ENCODE measurements at regions not wholly inside any gene's neighbourhood (a gene's known extent, or its start where the extent isn't known, plus 50 kb on each side); places are given as distances from the start of the nearest gene placed in this dataset.

- H3K27me3 ChIP-seq (ENCODE audit: insufficient read depth, insufficient read length) = no peaks in the 10 kb centered on the region
- H3K4me1 ChIP-seq (ENCODE audit: insufficient read depth, insufficient read length) = no peaks in the 10 kb centered on the region
- no peak overlapping the region for H3K4me3 ChIP-seq (ENCODE audit: insufficient read length, low read depth)
- no peaks in the 10 kb centered on the region for H3K9me3 ChIP-seq (ENCODE audit: insufficient read depth, low read length)
- no peak overlapping the region for H3K9ac ChIP-seq (ENCODE audit: insufficient read length, low read depth)
- TF ChIP-seq SUZ12 (IDR thresholded peaks at IDR 0.05; ENCODE audit: extremely low read depth, insufficient read depth, insufficient read length) = no peak
- no peak for TF ChIP-seq ZNF274 (IDR thresholded peaks at IDR 0.05; ENCODE audit: low read depth, low read length)
- TF ChIP-seq YY1 (IDR thresholded peaks at IDR 0.05; ENCODE audit: insufficient read depth, insufficient read length) = no peak
- no peak for DNase-seq (ENCODE audit: low read depth, low spot score)
- H3K36me3 ChIP-seq (ENCODE audit: insufficient read depth, insufficient read length, low read length) = no peaks in the 10 kb centered on the region
These were observed 590.3 kb upstream of the C9orf72 start for GRCh38 chr9:28163619-28164018.

- TF ChIP-seq ZNF274 (IDR thresholded peaks at IDR 0.05; ENCODE audit: low read depth, low read length) (no peak), YY1 (IDR thresholded peaks at IDR 0.05; ENCODE audit: insufficient read depth, insufficient read length) (no peak), SUZ12 (IDR thresholded peaks at IDR 0.05; ENCODE audit: extremely low read depth, insufficient read depth, insufficient read length) (no peak)
- no peaks in the 10 kb centered on the region for H3K9me3 ChIP-seq (ENCODE audit: insufficient read depth, low read length)
- no peak overlapping the region for H3K4me3 ChIP-seq (ENCODE audit: insufficient read length, low read depth)
- H3K27me3 ChIP-seq (ENCODE audit: insufficient read depth, insufficient read length) = no peaks in the 10 kb centered on the region
- no peaks in the 10 kb centered on the region for H3K4me1 ChIP-seq (ENCODE audit: insufficient read depth, insufficient read length)
- no peak overlapping the region for H3K9ac ChIP-seq (ENCODE audit: insufficient read length, low read depth)
- H3K36me3 ChIP-seq (ENCODE audit: insufficient read depth, insufficient read length, low read length) = no peaks in the 10 kb centered on the region
- DNase-seq (ENCODE audit: low read depth, low spot score) = no peak
These were observed 592.9 kb upstream of the C9orf72 start for GRCh38 chr9:28166179-28166578.

GRCh38 chr9:28177142-28177541, 603.9 kb upstream of the C9orf72 start:
- no peak overlapping the region for H3K9ac ChIP-seq (ENCODE audit: insufficient read length, low read depth)
- H3K36me3 ChIP-seq (ENCODE audit: insufficient read depth, insufficient read length, low read length) = no peaks in the 10 kb centered on the region
- no peak for DNase-seq (ENCODE audit: low read depth, low spot score)
- H3K4me1 ChIP-seq (ENCODE audit: insufficient read depth, insufficient read length) = no peaks in the 10 kb centered on the region
- TF ChIP-seq SUZ12 (IDR thresholded peaks at IDR 0.05; ENCODE audit: extremely low read depth, insufficient read depth, insufficient read length) (no peak), ZNF274 (IDR thresholded peaks at IDR 0.05; ENCODE audit: low read depth, low read length) (no peak), YY1 (IDR thresholded peaks at IDR 0.05; ENCODE audit: insufficient read depth, insufficient read length) (no peak)
- no peaks in the 10 kb centered on the region for H3K27me3 ChIP-seq (ENCODE audit: insufficient read depth, insufficient read length)
- H3K9me3 ChIP-seq (ENCODE audit: insufficient read depth, low read length) = no peaks in the 10 kb centered on the region
- H3K4me3 ChIP-seq (ENCODE audit: insufficient read length, low read depth) = no peak overlapping the region

DNA sequence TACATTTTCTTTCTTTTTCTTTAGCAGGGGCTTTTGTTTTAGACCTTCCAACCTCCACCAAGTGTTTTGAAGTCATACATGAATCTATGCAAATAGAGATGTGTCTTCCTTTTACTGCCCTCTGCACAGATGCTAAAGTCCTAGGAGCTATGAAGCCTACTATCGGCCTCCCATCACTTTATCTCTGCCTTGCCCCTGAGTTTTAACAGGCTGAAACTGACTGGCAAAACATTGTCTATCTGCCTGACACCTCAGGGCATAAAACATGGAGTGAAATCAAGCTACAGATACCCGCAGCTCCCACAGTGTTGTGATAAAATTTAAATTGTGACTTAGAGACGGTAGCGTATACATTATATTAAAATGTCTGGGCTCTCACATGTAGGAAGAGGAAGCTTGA, 604.6 kb upstream of the C9orf72 start:
- no peak overlapping the region for H3K9ac ChIP-seq (ENCODE audit: insufficient read length, low read depth)
- no peaks in the 10 kb centered on the region for H3K27me3 ChIP-seq (ENCODE audit: insufficient read depth, insufficient read length)
- no peak overlapping the region for H3K4me3 ChIP-seq (ENCODE audit: insufficient read length, low read depth)
- no peaks in the 10 kb centered on the region for H3K4me1 ChIP-seq (ENCODE audit: insufficient read depth, insufficient read length)
- H3K36me3 ChIP-seq (ENCODE audit: insufficient read depth, insufficient read length, low read length) = no peaks in the 10 kb centered on the region
- no peak for TF ChIP-seq YY1 (IDR thresholded peaks at IDR 0.05; ENCODE audit: insufficient read depth, insufficient read length)
- TF ChIP-seq ZNF274 (IDR thresholded peaks at IDR 0.05; ENCODE audit: low read depth, low read length) = no peak
- TF ChIP-seq SUZ12 (IDR thresholded peaks at IDR 0.05; ENCODE audit: extremely low read depth, insufficient read depth, insufficient read length) = no peak
- no peak for DNase-seq (ENCODE audit: low read depth, low spot score)
- H3K9me3 ChIP-seq (ENCODE audit: insufficient read depth, low read length) = no peaks in the 10 kb centered on the region

- Histone ChIP-seq H3K4me3 (ENCODE audit: insufficient read length, low read depth) (no peak overlapping the region), H3K4me1 (ENCODE audit: insufficient read depth, insufficient read length) (no peaks in the 10 kb centered on the region), H3K27me3 (ENCODE audit: insufficient read depth, insufficient read length) (no peaks in the 10 kb centered on the region), H3K9ac (ENCODE audit: insufficient read length, low read depth) (no peak overlapping the region), H3K9me3 (ENCODE audit: insufficient read depth, low read length) (no peaks in the 10 kb centered on the region), H3K36me3 (ENCODE audit: insufficient read depth, insufficient read length, low read length) (no peaks in the 10 kb centered on the region)
- DNase-seq (ENCODE audit: low read depth, low spot score) = no peak
- no peak for TF ChIP-seq YY1 (IDR thresholded peaks at IDR 0.05; ENCODE audit: insufficient read depth, insufficient read length)
- no peak for TF ChIP-seq ZNF274 (IDR thresholded peaks at IDR 0.05; ENCODE audit: low read depth, low read length)
- TF ChIP-seq SUZ12 (IDR thresholded peaks at IDR 0.05; ENCODE audit: extremely low read depth, insufficient read depth, insufficient read length) = no peak
These were observed 606.6 kb upstream of the C9orf72 start for GRCh38 chr9:28179893-28180292.

DNA sequence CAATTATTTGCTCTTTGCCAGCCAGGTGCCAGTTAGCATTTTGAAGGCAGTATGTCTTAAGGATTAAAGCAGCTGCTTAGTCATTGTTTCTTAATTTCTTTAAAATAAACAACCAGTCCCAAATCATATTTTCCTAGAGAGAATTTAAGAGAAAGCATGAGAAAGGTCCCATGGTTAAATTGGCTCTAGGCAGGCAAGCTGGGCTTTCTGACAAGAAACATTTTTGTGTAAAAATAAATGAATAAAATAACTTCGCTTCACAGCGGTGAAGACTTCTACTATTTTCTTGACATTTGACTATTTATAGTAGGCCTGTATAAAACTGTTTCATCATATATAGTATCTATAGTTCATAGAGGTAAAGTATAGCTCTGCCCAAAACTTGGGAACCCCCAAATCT, 617.7 kb upstream of the C9orf72 start:
- DNase-seq (ENCODE audit: low read depth, low spot score) = no peak
- Histone ChIP-seq H3K4me3 (ENCODE audit: insufficient read length, low read depth) (no peak overlapping the region), H3K4me1 (ENCODE audit: insufficient read depth, insufficient read length) (no peaks in the 10 kb centered on the region), H3K27me3 (ENCODE audit: insufficient read depth, insufficient read length) (no peaks in the 10 kb centered on the region), H3K9ac (ENCODE audit: insufficient read length, low read depth) (no peak overlapping the region), H3K9me3 (ENCODE audit: insufficient read depth, low read length) (no peaks in the 10 kb centered on the region), H3K36me3 (ENCODE audit: insufficient read depth, insufficient read length, low read length) (no peaks in the 10 kb centered on the region)
- TF ChIP-seq SUZ12 (IDR thresholded peaks at IDR 0.05; ENCODE audit: extremely low read depth, insufficient read depth, insufficient read length) (no peak), YY1 (IDR thresholded peaks at IDR 0.05; ENCODE audit: insufficient read depth, insufficient read length) (no peak), ZNF274 (IDR thresholded peaks at IDR 0.05; ENCODE audit: low read depth, low read length) (no peak)

DNA sequence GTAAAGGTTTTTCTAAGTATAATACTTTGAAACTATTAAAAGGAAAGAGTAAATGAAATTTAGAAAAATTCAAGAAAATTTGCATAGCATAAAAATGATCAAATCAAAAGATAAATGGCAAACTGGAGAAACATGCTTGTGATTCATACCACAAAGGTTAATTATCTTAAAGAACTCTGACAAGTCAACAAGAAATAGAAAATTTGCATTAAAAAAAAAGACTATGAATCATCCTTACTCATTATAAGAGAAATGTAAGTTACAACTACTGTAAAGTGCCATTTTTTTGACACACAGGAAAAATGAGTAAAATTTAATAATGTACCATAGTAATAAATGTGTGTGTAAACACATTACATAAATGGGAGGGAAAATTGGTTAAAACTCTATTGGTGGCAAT, 624.4 kb upstream of the C9orf72 start:
- Histone ChIP-seq H3K9ac (ENCODE audit: insufficient read length, low read depth) (no peak overlapping the region), H3K9me3 (ENCODE audit: insufficient read depth, low read length) (no peaks in the 10 kb centered on the region), H3K4me1 (ENCODE audit: insufficient read depth, insufficient read length) (no peaks in the 10 kb centered on the region), H3K27me3 (ENCODE audit: insufficient read depth, insufficient read length) (no peaks in the 10 kb centered on the region), H3K4me3 (ENCODE audit: insufficient read length, low read depth) (no peak overlapping the region), H3K36me3 (ENCODE audit: insufficient read depth, insufficient read length, low read length) (no peaks in the 10 kb centered on the region)
- DNase-seq (ENCODE audit: low read depth, low spot score) = no peak
- no peak for TF ChIP-seq YY1 (IDR thresholded peaks at IDR 0.05; ENCODE audit: insufficient read depth, insufficient read length)
- no peak for TF ChIP-seq SUZ12 (IDR thresholded peaks at IDR 0.05; ENCODE audit: extremely low read depth, insufficient read depth, insufficient read length)
- no peak for TF ChIP-seq ZNF274 (IDR thresholded peaks at IDR 0.05; ENCODE audit: low read depth, low read length)

DNA sequence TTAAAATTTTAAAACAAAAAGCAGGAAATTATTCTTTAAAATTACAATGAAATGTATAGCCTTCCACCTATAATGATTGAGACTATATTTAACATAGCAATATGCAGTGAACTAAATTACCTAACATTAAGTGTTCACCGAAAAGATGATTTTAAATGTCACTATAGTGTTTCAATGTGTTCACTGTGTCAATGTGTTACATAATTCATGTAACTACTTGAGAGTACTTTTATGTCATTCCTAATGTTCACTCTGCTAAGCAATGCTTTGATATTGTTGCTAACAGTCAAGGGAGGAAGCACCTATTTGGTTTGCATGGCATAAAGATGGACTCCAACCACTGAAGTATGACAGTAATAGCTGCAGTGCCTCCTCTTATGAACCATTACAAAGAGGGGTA, 629.8 kb upstream of the C9orf72 start:
- H3K9me3 ChIP-seq (ENCODE audit: insufficient read depth, low read length) = no peaks in the 10 kb centered on the region
- no peak overlapping the region for H3K4me3 ChIP-seq (ENCODE audit: insufficient read length, low read depth)
- no peak for DNase-seq (ENCODE audit: low read depth, low spot score)
- no peak overlapping the region for H3K9ac ChIP-seq (ENCODE audit: insufficient read length, low read depth)
- no peaks in the 10 kb centered on the region for H3K27me3 ChIP-seq (ENCODE audit: insufficient read depth, insufficient read length)
- no peaks in the 10 kb centered on the region for H3K4me1 ChIP-seq (ENCODE audit: insufficient read depth, insufficient read length)
- no peaks in the 10 kb centered on the region for H3K36me3 ChIP-seq (ENCODE audit: insufficient read depth, insufficient read length, low read length)
- TF ChIP-seq YY1 (IDR thresholded peaks at IDR 0.05; ENCODE audit: insufficient read depth, insufficient read length) (no peak), ZNF274 (IDR thresholded peaks at IDR 0.05; ENCODE audit: low read depth, low read length) (no peak), SUZ12 (IDR thresholded peaks at IDR 0.05; ENCODE audit: extremely low read depth, insufficient read depth, insufficient read length) (no peak)

Data from NT2/D1 (cell line).